GM10266 (cell line): ENCODE measurements at regions not wholly inside any gene's neighbourhood (a gene's known extent, or its start where the extent isn't known, plus 50 kb on each side); places are given as distances from the start of the nearest gene placed in this dataset.

ENCODE experiments used
- DNase-seq: peaks from one replicate; pipeline ENCODE4 v3.0.0; 2012; ENCODE audit errors: extremely low spot score
- TF ChIP-seq, protein P1 (sequence below): IDR thresholded peaks from 2 replicates; pipeline ENCODE4 v1.5.1; 2012; ENCODE audit warnings: mild to moderate bottlenecking, low read depth; ENCODE audit not compliant: control insufficient read depth, insufficient read depth; ENCODE audit errors: missing control alignments

DNA sequence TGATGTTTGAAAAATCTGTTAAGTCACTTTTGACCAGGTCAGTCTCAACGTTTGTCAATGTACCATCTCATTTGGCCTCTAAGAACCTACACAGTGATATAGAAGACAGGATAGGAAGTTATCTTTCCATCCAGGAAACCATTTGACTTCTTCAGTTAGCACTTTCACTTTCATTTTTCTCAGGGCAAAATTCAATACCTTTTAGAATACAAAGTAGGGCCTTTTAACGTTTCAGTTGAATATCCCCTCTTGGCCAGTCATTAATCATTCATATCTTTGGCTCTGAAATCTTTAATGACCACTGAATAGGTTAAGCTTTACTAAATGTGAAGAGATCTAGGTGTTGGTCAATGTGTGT, 101.1 kb upstream of the GNAQ start:
- no peak for DNase-seq
- TF ChIP-seq, protein P1, sequence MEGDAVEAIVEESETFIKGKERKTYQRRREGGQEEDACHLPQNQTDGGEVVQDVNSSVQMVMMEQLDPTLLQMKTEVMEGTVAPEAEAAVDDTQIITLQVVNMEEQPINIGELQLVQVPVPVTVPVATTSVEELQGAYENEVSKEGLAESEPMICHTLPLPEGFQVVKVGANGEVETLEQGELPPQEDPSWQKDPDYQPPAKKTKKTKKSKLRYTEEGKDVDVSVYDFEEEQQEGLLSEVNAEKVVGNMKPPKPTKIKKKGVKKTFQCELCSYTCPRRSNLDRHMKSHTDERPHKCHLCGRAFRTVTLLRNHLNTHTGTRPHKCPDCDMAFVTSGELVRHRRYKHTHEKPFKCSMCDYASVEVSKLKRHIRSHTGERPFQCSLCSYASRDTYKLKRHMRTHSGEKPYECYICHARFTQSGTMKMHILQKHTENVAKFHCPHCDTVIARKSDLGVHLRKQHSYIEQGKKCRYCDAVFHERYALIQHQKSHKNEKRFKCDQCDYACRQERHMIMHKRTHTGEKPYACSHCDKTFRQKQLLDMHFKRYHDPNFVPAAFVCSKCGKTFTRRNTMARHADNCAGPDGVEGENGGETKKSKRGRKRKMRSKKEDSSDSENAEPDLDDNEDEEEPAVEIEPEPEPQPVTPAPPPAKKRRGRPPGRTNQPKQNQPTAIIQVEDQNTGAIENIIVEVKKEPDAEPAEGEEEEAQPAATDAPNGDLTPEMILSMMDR = no peak

DNA sequence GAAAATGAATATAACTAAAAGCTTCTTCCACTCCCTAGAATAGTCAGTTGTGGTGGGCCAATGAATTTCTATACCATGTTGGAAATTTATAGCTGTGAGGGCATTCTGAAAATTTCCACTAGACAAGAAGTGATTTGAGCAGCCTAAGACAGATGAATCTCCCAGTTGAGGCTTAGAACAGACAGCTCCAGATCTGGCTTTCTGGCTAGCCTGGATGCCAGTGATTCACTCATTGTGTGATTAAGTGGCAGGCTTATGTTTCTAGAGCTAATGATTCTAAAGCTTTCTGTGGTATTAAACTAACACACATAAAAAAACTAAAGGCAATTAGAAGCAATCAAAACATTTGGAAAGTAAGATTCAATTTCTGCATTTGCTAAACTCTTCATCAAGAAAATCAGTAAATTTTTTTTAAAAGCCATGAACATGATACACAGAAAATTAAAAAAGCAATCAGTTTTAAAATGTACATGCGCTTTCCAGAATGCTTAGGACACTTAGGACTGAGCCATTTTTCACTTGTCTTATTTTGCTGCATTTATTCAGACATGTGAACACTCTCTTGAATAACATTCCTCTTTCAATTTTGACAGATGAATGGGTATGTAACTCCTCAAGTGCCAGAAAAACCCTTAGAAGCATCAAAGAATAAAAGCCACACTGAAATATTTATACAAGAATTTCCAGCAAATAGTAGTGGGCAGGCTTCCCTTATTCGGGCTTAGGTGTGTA, 100.5 kb upstream of the GNAQ start:
- TF ChIP-seq, protein P1 = no peak
- DNase-seq = no peak

DNA sequence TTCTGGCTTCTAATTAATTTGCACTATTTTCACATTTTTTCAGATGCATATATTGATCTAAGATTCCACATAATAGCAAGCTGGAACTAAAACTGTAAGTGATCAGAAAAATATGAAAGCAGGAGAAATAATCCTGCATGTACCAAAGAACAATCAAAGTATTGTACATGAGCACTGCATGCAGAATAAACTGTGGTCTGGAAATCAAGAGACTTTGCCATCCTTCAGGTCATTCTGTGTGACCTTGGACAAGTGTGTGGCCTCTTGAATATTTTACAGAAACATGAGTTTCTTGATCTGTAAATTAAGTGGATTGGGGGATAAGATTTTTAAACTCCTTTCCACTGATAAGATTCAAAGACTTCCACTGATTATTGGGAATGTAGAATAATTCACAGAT, 99.2 kb upstream of the GNAQ start:
- TF ChIP-seq, protein P1 = no peak
- DNase-seq = no peak

DNA sequence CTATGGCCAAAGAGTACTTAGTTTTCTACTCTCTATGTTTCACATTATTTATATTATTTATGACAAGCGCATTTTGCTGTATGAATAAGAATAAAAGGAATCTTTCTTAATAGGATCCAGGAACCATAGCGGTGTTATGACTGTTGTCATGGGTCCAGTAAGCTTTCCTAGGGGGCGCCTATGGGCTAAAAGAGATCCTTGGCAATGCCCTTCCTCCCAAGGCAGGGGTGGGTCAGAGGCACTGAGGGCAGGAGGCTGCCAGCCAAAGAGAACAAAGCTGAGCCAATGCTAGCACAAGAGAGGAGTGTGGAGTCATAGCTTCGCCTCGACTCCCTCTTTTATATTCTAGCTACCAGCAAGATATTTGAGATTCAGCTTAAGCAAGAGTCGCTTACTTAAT, 98.4 kb upstream of the GNAQ start:
- TF ChIP-seq, protein P1 = no peak
- no peak for DNase-seq

DNA sequence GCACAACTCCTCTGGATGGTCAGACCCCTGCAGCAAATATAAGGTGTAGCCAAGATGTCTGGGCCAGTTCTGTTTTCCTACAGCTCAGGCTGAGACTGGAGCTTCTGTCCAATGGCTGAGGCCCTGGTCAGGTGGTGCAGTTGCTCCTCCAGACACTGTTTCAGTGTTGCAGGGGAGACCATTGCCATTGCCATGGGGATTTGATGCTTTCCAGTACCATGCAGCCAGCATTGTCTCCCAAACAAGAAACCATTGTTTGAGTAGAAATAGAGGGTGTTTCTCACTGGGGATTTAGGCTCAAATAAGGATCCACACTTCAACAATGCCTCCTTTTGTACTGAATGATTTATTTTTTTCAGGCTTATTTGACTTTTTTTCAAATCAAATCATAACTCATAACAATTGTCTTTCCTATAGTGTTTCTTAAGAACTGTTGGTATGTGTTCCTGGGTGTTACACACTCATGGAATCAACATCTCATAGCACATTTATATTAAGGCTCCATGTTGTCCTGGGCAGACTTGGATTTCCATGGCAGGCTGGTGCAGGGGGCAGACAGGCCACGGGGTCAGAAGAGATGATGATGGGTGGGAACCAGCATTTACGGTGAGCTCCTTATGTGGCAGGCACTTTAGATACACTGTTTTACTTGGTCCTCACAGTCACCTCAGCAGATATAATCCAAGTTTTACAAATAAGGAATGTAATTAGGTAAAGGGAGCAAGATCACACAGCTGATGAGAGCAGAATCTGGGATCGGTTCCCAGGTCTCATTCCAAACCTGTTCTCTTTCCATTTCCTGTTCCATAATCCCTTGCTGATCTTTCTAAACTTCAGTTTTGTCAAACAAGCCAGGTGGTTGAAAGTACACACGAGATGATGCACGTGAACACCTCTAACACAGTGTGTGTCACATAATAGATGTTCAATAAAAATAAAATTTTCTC, 95.9 kb upstream of the GNAQ start:
- TF ChIP-seq, protein P1 = no peak
- no peak for DNase-seq

DNA sequence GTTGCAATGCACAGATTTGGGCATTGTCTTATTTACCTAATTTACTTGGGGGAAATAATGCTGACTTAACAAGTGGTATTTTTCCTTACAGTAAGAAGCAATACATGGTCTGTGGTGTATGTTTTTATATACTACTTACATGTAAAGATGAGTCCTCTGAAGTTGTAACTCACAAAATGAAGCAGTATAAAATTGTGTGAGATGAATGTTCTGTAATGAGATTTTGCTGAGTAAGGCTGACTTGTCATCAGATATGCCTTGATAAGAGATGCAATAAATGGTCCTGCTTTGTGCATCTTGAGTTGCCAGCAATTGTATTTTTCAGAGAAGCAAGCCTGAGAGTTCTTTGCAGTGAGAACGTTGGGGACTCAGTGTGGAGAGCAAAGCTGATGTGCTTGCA, 92.2 kb upstream of the GNAQ start:
- DNase-seq = no peak
- TF ChIP-seq, protein P1 = no peak

DNA sequence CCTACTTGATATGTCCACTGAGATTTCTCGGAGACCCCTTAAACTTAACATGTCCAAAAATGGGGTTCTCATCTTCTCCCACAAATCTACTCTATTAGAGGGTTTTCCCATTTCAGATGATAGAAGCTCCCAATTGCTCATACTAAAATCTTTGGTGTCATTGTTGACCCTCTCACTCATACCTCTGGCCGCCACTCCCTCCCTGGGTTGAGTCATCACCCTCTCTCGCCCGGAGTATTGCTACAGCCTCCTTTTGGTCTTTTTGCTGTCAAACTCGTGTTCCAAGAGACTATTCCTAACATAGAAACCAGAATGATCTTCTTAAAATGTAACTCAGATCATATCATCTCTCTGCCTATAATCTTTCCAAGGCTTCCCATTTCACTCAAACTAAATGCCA, 91.0 kb upstream of the GNAQ start:
- TF ChIP-seq, protein P1 = no peak
- no peak for DNase-seq
